ENCODE measurements at regions not wholly inside any gene's neighbourhood (a gene's known extent, or its start where the extent isn't known, plus 50 kb on each side); places are given as distances from the start of the nearest gene placed in this dataset.

GRCh38 chr14:94975366-94975765 lies 182.0 kb downstream of the DICER1 start:
- no peak overlapping the region for H3K27ac Mint-ChIP-seq
- no peaks in the 10 kb centered on the region for H3K4me1 Mint-ChIP-seq (ENCODE audit: low read depth)
- DNase-seq, result no peak
- no peak overlapping the region for H3K4me3 Mint-ChIP-seq
- H3K36me3 Mint-ChIP-seq (ENCODE audit: low read depth), result no peaks in the 10 kb centered on the region
- H3K27me3 Mint-ChIP-seq, result peaks cover 44% of the 10 kb centered on the region
- no peaks in the 10 kb centered on the region for H3K9me3 Mint-ChIP-seq

- no peaks in the 10 kb centered on the region for H3K36me3 Mint-ChIP-seq (ENCODE audit: low read depth)
- H3K27me3 Mint-ChIP-seq, result peaks cover 46% of the 10 kb centered on the region
- no peak overlapping the region for H3K27ac Mint-ChIP-seq
- H3K9me3 Mint-ChIP-seq, result no peaks in the 10 kb centered on the region
- H3K4me1 Mint-ChIP-seq (ENCODE audit: low read depth), result no peaks in the 10 kb centered on the region
- no peak overlapping the region for H3K4me3 Mint-ChIP-seq
- DNase-seq, result no peak
These were observed 182.4 kb downstream of the DICER1 start for GRCh38 chr14:94974893-94975292.

DNA sequence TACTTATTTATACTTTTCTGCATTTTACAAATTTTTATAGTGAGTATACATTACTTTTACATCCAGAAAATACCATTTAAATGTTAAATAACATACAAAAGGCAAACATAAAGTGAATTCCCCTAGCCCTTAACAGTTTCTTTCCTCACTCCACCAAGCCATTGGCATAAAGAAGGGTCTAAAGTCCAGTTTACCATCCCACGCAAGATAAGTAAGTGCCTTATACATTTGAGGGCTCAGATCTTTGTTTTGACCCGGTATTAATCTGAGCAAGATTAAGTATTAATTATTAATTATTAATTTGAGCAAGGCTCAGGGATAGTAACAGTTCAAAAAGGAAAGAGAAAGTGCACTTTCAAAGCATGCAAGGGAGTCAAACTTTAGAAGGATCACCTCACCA lies 182.9 kb downstream of the DICER1 start:
- peaks cover 45% of the 10 kb centered on the region for H3K27me3 Mint-ChIP-seq
- no peaks in the 10 kb centered on the region for H3K36me3 Mint-ChIP-seq (ENCODE audit: low read depth)
- DNase-seq, result no peak
- H3K4me1 Mint-ChIP-seq (ENCODE audit: low read depth), result no peaks in the 10 kb centered on the region
- no peak overlapping the region for H3K4me3 Mint-ChIP-seq
- H3K27ac Mint-ChIP-seq, result no peak overlapping the region
- no peaks in the 10 kb centered on the region for H3K9me3 Mint-ChIP-seq

DNA sequence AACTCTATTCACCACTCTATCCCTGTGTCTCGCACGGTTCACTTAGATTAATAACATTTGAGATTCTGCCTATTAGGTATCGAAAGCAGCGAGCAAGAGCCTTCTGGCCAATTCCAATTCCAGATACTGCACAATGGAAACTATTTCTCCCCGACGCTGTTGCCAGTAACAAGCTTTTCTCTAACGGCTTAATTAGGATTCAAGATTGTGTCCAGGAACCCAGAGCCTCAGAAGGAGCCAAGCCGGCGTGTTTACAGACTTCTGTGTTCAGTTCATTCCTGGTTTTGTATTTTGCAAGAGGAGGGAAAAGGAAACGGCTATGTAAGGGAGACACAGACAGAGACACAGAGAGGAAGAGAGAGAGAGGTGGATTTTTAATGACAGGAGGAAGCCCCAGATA lies 185.6 kb downstream of the DICER1 start:
- no peak overlapping the region for H3K4me3 Mint-ChIP-seq
- no peaks in the 10 kb centered on the region for H3K9me3 Mint-ChIP-seq
- no peaks in the 10 kb centered on the region for H3K36me3 Mint-ChIP-seq (ENCODE audit: low read depth)
- no peak for DNase-seq
- H3K27me3 Mint-ChIP-seq, result peaks cover 43% of the 10 kb centered on the region
- no peak overlapping the region for H3K27ac Mint-ChIP-seq
- no peaks in the 10 kb centered on the region for H3K4me1 Mint-ChIP-seq (ENCODE audit: low read depth)

GRCh38 chr14:94970941-94971730 lies 186.2 kb downstream of the DICER1 start:
- no peaks in the 10 kb centered on the region for H3K9me3 Mint-ChIP-seq
- peaks cover 43% of the 10 kb centered on the region for H3K27me3 Mint-ChIP-seq
- no peak overlapping the region for H3K4me3 Mint-ChIP-seq
- no peak overlapping the region for H3K27ac Mint-ChIP-seq
- no peaks in the 10 kb centered on the region for H3K4me1 Mint-ChIP-seq (ENCODE audit: low read depth)
- no peak for DNase-seq
- no peaks in the 10 kb centered on the region for H3K36me3 Mint-ChIP-seq (ENCODE audit: low read depth)

- DNase-seq, result no peak
- Mint-ChIP-seq H3K27me3 (peaks cover 43% of the 10 kb centered on the region), H3K4me3 (no peak overlapping the region), H3K9me3 (no peaks in the 10 kb centered on the region), H3K36me3 (ENCODE audit: low read depth) (no peaks in the 10 kb centered on the region), H3K27ac (no peak overlapping the region), H3K4me1 (ENCODE audit: low read depth) (no peaks in the 10 kb centered on the region)
These were observed 187.6 kb downstream of the DICER1 start for GRCh38 chr14:94969766-94970165.

DNA sequence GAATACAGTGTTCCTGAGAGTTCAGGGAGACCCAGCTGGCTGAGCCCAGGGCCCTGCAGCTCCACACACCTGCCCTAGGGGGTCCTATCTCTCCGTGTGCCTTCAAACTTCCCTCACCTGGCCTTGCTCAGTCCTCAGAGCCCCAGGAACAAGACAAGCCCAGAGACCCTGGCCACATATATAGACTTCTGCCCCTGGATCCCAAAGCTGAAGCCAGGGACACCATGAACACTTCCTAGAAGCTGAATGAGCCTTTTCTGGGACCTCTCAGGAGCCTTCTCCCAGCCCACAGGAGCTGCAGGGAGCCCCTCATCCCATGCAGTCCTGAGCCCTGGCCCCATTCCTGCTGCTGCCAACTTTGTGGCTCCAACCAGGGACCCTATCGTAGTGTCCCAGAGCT lies 190.5 kb downstream of the DICER1 start:
- H3K27ac Mint-ChIP-seq, result no peak overlapping the region

GRCh38 chr14:94966344-94966743 lies 191.0 kb downstream of the DICER1 start:
- H3K27ac Mint-ChIP-seq, result no peak overlapping the region
- no peaks in the 10 kb centered on the region for H3K9me3 Mint-ChIP-seq
- no peaks in the 10 kb centered on the region for H3K36me3 Mint-ChIP-seq (ENCODE audit: low read depth)
- DNase-seq, result no peak
- H3K4me3 Mint-ChIP-seq, result no peak overlapping the region
- H3K27me3 Mint-ChIP-seq, result peaks cover 38% of the 10 kb centered on the region
- H3K4me1 Mint-ChIP-seq (ENCODE audit: low read depth), result no peaks in the 10 kb centered on the region

More for the DNA sequence above, 190.5 kb downstream of the DICER1 start:
- no peak for DNase-seq
- Mint-ChIP-seq H3K9me3 (no peaks in the 10 kb centered on the region), H3K36me3 (ENCODE audit: low read depth) (no peaks in the 10 kb centered on the region), H3K4me3 (no peak overlapping the region), H3K4me1 (ENCODE audit: low read depth) (no peaks in the 10 kb centered on the region), H3K27me3 (peaks cover 38% of the 10 kb centered on the region)

DNA sequence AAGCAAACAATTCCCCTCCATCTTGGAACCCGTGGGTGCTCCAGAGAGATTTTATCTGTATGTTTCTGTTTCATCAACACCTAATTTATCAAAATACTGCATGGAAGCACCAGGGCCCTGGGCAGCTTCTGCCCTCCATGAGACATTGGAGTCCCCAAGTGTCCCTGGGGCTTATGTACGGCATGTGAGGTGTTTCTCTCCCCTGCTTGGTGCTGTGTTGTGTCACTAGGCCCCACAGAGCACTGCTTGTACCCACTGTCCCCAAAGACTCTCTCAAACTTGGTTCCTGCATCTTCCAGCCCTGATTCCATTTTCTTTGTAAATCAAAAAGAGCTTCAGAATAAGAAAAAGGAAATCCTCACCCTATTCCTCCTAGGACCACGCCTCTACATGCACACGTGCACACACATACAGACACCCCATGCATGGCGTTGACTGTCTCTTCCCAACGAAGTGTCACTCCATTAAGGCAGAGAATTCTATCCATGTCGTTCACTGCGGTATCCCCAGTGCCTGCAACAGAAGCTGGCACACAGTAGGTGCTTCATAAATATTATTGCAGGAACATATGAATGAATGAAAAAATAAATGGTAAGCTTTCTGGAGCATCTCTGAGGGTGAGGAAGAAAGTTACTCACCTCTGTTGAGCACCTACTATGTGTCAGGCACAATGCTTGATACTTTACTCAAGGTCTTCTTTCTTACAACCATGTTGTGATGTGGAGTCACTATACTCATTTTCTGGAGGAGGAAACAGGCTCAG lies 191.6 kb downstream of the DICER1 start:
- Mint-ChIP-seq H3K4me1 (ENCODE audit: low read depth) (no peaks in the 10 kb centered on the region), H3K27me3 (peaks cover 38% of the 10 kb centered on the region), H3K9me3 (no peaks in the 10 kb centered on the region), H3K27ac (no peak overlapping the region), H3K36me3 (ENCODE audit: low read depth) (no peaks in the 10 kb centered on the region), H3K4me3 (no peak overlapping the region)
- no peak for DNase-seq

DNA sequence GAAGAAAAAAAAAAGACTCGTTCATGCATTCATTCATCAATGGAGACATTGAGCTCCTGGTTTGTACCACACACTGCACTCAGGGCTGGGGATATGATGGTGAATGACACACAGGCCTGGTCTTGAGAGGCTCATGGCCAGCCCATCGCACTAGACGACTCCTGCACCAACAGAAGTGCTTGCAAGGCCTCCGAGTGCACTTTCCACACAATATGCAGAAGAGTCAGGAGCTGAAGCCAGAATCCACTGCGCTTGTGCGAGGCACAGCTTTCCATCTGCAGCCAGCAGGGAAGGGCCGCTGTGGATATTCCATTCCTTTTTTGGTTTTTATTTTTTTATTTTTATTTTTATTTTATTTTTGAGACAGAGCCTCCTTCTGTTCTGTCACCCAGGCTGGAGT lies 192.4 kb downstream of the DICER1 start:
- no peak overlapping the region for H3K4me3 Mint-ChIP-seq
- no peaks in the 10 kb centered on the region for H3K36me3 Mint-ChIP-seq (ENCODE audit: low read depth)
- H3K9me3 Mint-ChIP-seq, result no peaks in the 10 kb centered on the region
- no peaks in the 10 kb centered on the region for H3K4me1 Mint-ChIP-seq (ENCODE audit: low read depth)
- DNase-seq, result no peak
- H3K27ac Mint-ChIP-seq, result no peak overlapping the region
- peaks cover 36% of the 10 kb centered on the region for H3K27me3 Mint-ChIP-seq

- peaks cover 40% of the 10 kb centered on the region for H3K27me3 Mint-ChIP-seq
- H3K9me3 Mint-ChIP-seq, result no peaks in the 10 kb centered on the region
- H3K4me3 Mint-ChIP-seq, result no peak overlapping the region
- DNase-seq, result no peak
- H3K36me3 Mint-ChIP-seq (ENCODE audit: low read depth), result no peaks in the 10 kb centered on the region
- H3K4me1 Mint-ChIP-seq (ENCODE audit: low read depth), result no peaks in the 10 kb centered on the region
- no peak overlapping the region for H3K27ac Mint-ChIP-seq
These were observed 193.1 kb downstream of the DICER1 start for GRCh38 chr14:94964181-94964580.

GRCh38 chr14:94963051-94963450 lies 193.1 kb upstream of the GSC start:
- DNase-seq, result no peak
- Mint-ChIP-seq H3K9me3 (no peaks in the 10 kb centered on the region), H3K27ac (no peak overlapping the region), H3K27me3 (peaks cover 40% of the 10 kb centered on the region), H3K36me3 (ENCODE audit: low read depth) (no peaks in the 10 kb centered on the region), H3K4me1 (ENCODE audit: low read depth) (no peaks in the 10 kb centered on the region), H3K4me3 (no peak overlapping the region)

DNA sequence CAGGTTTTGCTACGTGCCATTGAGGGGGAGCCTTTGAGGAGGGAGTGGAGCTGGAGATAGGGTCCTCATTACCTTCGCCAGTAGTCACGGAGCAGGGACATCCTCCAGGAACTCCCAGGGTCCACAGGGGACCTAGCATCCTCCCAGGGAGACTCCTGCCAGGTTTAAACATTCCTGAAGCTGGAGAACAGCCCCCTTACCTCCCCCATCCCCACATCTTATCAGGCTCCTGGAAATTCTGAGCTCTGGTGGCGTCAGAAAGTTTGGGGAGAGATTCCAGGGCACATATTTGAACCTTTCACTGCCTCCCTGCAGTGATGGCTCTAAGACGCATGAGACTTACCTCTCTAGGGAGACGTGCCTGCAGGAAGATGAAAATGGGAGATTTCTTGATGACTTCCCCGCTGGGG lies 192.3 kb upstream of the GSC start:
- Mint-ChIP-seq H3K27ac (no peak overlapping the region), H3K4me3 (no peak overlapping the region)
- DNase-seq, result no peak

GRCh38 chr14:94961386-94962165 lies 191.7 kb upstream of the GSC start:
- Mint-ChIP-seq H3K27ac (no peak overlapping the region), H3K9me3 (no peaks in the 10 kb centered on the region)

More for the DNA sequence above, 192.3 kb upstream of the GSC start:
- Mint-ChIP-seq H3K27me3 (peaks cover 36% of the 10 kb centered on the region), H3K36me3 (ENCODE audit: low read depth) (no peaks in the 10 kb centered on the region), H3K4me1 (ENCODE audit: low read depth) (no peaks in the 10 kb centered on the region), H3K9me3 (no peaks in the 10 kb centered on the region)

More at GRCh38 chr14:94961386-94962165, 191.7 kb upstream of the GSC start:
- no peak for DNase-seq
- H3K36me3 Mint-ChIP-seq (ENCODE audit: low read depth), result no peaks in the 10 kb centered on the region
- H3K27me3 Mint-ChIP-seq, result peaks cover 35% of the 10 kb centered on the region
- H3K4me3 Mint-ChIP-seq, result no peak overlapping the region
- H3K4me1 Mint-ChIP-seq (ENCODE audit: low read depth), result no peaks in the 10 kb centered on the region
